ENCODE measurements at regions not wholly inside any gene's neighbourhood (a gene's known extent, or its start where the extent isn't known, plus 50 kb on each side); places are given as distances from the start of the nearest gene placed in this dataset.

DNA sequence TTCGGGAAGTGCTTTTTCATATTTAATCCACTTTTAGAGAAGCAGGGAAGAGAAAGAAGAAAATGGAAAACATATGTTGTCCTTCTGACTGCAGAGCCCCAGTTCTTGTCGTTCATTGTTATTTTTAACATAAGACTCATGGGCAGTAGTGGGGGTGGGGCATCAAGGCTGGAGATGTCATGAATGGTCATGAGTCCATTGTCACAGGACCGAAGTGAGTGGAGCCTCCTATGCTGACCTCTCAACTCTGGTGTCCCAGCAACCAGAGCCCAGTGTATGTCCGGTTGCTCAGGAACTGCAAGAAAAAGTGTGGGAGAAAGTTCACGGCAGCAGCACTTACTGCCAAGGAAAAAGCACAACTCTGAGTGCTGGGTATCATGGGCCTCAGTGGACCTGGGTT, 108.6 kb downstream of the BANF2 start:
- TF ChIP-seq, protein P1, sequence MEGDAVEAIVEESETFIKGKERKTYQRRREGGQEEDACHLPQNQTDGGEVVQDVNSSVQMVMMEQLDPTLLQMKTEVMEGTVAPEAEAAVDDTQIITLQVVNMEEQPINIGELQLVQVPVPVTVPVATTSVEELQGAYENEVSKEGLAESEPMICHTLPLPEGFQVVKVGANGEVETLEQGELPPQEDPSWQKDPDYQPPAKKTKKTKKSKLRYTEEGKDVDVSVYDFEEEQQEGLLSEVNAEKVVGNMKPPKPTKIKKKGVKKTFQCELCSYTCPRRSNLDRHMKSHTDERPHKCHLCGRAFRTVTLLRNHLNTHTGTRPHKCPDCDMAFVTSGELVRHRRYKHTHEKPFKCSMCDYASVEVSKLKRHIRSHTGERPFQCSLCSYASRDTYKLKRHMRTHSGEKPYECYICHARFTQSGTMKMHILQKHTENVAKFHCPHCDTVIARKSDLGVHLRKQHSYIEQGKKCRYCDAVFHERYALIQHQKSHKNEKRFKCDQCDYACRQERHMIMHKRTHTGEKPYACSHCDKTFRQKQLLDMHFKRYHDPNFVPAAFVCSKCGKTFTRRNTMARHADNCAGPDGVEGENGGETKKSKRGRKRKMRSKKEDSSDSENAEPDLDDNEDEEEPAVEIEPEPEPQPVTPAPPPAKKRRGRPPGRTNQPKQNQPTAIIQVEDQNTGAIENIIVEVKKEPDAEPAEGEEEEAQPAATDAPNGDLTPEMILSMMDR (IDR thresholded peaks at IDR 0.05), result no peak
- TF ChIP-seq EZH2 (IDR thresholded peaks at IDR 0.05; ENCODE audit: borderline replicate concordance, insufficient read depth, low read depth, low read length, poor library complexity, severe bottlenecking), result no peak
